ENCODE measurements at regions not wholly inside any gene's neighbourhood (a gene's known extent, or its start where the extent isn't known, plus 50 kb on each side); places are given as distances from the start of the nearest gene placed in this dataset.

DNA sequence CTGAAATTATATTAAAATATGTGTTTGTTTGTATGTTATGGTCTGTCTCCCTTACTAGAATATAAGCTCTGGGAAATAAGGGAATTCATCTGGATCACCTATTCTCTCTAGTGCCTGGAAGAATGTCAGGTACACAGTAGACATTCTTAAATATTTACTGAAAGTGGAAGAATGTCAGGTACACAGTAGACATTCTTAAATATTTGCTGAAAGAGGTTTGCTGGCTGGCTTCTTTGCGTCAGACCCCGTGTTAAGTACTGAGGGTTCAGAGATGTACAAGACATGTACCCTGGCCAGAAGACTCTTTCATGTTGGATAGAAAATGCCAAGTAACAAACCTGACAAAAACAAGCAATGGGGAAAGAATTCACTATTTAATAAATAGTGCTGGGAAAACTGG, 199.1 kb downstream of the INSC start:
- no peak for TF ChIP-seq ZNF232 (CRISPR knock-in tag; IDR thresholded peaks at IDR 0.05)
- TF ChIP-seq, protein P1, sequence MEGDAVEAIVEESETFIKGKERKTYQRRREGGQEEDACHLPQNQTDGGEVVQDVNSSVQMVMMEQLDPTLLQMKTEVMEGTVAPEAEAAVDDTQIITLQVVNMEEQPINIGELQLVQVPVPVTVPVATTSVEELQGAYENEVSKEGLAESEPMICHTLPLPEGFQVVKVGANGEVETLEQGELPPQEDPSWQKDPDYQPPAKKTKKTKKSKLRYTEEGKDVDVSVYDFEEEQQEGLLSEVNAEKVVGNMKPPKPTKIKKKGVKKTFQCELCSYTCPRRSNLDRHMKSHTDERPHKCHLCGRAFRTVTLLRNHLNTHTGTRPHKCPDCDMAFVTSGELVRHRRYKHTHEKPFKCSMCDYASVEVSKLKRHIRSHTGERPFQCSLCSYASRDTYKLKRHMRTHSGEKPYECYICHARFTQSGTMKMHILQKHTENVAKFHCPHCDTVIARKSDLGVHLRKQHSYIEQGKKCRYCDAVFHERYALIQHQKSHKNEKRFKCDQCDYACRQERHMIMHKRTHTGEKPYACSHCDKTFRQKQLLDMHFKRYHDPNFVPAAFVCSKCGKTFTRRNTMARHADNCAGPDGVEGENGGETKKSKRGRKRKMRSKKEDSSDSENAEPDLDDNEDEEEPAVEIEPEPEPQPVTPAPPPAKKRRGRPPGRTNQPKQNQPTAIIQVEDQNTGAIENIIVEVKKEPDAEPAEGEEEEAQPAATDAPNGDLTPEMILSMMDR (IDR thresholded peaks at IDR 0.05 in 2 of 3, conservative IDR thresholded peaks at IDR 0.05 in 1 of 3; ENCODE audit: insufficient read depth in 2 of 3, low read depth in 1 of 3, low read length in 3 of 3): no peak
- TF ChIP-seq POLR2AphosphoS5 (IDR thresholded peaks at IDR 0.05; ENCODE audit: control insufficient read depth, insufficient read depth, low read depth, low read length): no peak
- TF ChIP-seq SP1 (CRISPR knock-in tag; IDR thresholded peaks at IDR 0.05): no peak
- TF ChIP-seq RAD51 (IDR thresholded peaks at IDR 0.05; ENCODE audit: borderline replicate concordance, low read depth): no peak
- no peak for TF ChIP-seq SMARCA5 (IDR thresholded peaks at IDR 0.05)
- TF ChIP-seq, protein P2, sequence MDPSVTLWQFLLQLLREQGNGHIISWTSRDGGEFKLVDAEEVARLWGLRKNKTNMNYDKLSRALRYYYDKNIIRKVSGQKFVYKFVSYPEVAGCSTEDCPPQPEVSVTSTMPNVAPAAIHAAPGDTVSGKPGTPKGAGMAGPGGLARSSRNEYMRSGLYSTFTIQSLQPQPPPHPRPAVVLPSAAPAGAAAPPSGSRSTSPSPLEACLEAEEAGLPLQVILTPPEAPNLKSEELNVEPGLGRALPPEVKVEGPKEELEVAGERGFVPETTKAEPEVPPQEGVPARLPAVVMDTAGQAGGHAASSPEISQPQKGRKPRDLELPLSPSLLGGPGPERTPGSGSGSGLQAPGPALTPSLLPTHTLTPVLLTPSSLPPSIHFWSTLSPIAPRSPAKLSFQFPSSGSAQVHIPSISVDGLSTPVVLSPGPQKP (CRISPR knock-in tag; IDR thresholded peaks at IDR 0.05): no peak
- no peak for TF ChIP-seq ZNF785 (CRISPR knock-in tag; IDR thresholded peaks at IDR 0.05)
- TF ChIP-seq POLR3G (IDR thresholded peaks at IDR 0.05; ENCODE audit: extremely low read depth, insufficient read length, insufficient replicate concordance): no peak
- TF ChIP-seq, protein P3, sequence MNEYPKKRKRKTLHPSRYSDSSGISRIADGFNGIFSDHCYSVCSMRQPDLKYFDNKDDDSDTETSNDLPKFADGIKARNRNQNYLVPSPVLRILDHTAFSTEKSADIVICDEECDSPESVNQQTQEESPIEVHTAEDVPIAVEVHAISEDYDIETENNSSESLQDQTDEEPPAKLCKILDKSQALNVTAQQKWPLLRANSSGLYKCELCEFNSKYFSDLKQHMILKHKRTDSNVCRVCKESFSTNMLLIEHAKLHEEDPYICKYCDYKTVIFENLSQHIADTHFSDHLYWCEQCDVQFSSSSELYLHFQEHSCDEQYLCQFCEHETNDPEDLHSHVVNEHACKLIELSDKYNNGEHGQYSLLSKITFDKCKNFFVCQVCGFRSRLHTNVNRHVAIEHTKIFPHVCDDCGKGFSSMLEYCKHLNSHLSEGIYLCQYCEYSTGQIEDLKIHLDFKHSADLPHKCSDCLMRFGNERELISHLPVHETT (CRISPR knock-in tag; conservative IDR thresholded peaks at IDR 0.05 in 1 of 2, IDR thresholded peaks at IDR 0.05 in 1 of 2): no peak
- no peak for TF ChIP-seq ZNF586 (CRISPR knock-in tag; conservative IDR thresholded peaks at IDR 0.05)
- no peak for TF ChIP-seq EZH2 (IDR thresholded peaks at IDR 0.05; ENCODE audit: borderline replicate concordance, low read depth, low read length)
- TF ChIP-seq, protein P4, sequence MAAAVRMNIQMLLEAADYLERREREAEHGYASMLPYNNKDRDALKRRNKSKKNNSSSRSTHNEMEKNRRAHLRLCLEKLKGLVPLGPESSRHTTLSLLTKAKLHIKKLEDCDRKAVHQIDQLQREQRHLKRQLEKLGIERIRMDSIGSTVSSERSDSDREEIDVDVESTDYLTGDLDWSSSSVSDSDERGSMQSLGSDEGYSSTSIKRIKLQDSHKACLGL (CRISPR knock-in tag; IDR thresholded peaks at IDR 0.05; ENCODE audit: borderline replicate concordance, poor library complexity, severe bottlenecking): no peak
- TF ChIP-seq DPF2 (IDR thresholded peaks at IDR 0.05): no peak
